CD14-positive monocyte (primary cell): ENCODE measurements at regions not wholly inside any gene's neighbourhood (a gene's known extent, or its start where the extent isn't known, plus 50 kb on each side); places are given as distances from the start of the nearest gene placed in this dataset.

Source experiments
- DNase-seq, 3 donors: peaks; one replicate each; pipeline ENCODE4 v3.0.0-alpha.2; 2011 to 2022
- H2AFZ ChIP-seq: 2 replicates; pipeline ENCODE4 v1.6.0; 2012; ENCODE audit warnings: mild to moderate bottlenecking, low read depth, low read length, inconsistent platforms; ENCODE audit not compliant: insufficient read depth, poor library complexity, severe bottlenecking
- H3K27ac ChIP-seq, 2 donors: 1 replicate in 1 of 2; 2 replicates in 1 of 2; pipeline ENCODE4 v1.5.1; 2012 to 2013; ENCODE audit warnings: low read length in 2 of 2, control low read depth in 1 of 2, inconsistent platforms in 1 of 2, low read depth in 1 of 2, mild to moderate bottlenecking in 1 of 2
- H3K27me3 ChIP-seq, 2 donors: one replicate each; pipeline versions ENCODE4 v1.6.0 to v1.6.1; 2011 to 2013; ENCODE audit warnings: low read length in 2 of 2; ENCODE audit not compliant: control insufficient read depth in 2 of 2, insufficient read depth in 2 of 2
- H3K36me3 ChIP-seq, 2 donors: replicated peaks in 1 of 2; 1 replicate in 1 of 2; 2 replicates in 1 of 2; pipeline versions ENCODE4 v1.5.1 to v1.6.1; 2012 to 2013; ENCODE audit warnings: low read length in 2 of 2, control low read depth in 1 of 2, inconsistent platforms in 1 of 2, mild to moderate bottlenecking in 1 of 2; ENCODE audit not compliant: insufficient read depth in 2 of 2, control insufficient read depth in 1 of 2
- H3K4me1 ChIP-seq, 2 donors: 1 replicate in 1 of 2; 2 replicates in 1 of 2; pipeline versions ENCODE4 v1.5.1 to v1.6.1; 2012 to 2013; ENCODE audit warnings: low read length in 2 of 2, control low read depth in 1 of 2, inconsistent platforms in 1 of 2, mild to moderate bottlenecking in 1 of 2, moderate library complexity in 1 of 2; ENCODE audit not compliant: insufficient read depth in 2 of 2, control insufficient read depth in 1 of 2
- H3K4me2 ChIP-seq: replicated peaks from 2 replicates; pipeline ENCODE3; 2012; ENCODE audit warnings: low read length, moderate library complexity, mild to moderate bottlenecking; ENCODE audit not compliant: poor library complexity, severe bottlenecking; ENCODE audit errors: extremely low read depth
- H3K4me3 ChIP-seq, 3 experiments: fragments of 200-600 bp in 1 of 3; sonication (generic) in 1 of 3; replicated peaks in 1 of 3; 1 replicate in 2 of 3; 2 replicates in 1 of 3; pipeline ENCODE4 v1.5.1; 2011 to 2013; ENCODE audit warnings: low read length in 3 of 3, mild to moderate bottlenecking in 3 of 3, control low read depth in 2 of 3, low read depth in 2 of 3, inconsistent platforms in 1 of 3, moderate library complexity in 1 of 3
- H3K79me2 ChIP-seq: 2 replicates; pipeline ENCODE4 v1.6.0; 2012; ENCODE audit warnings: mild to moderate bottlenecking, control low read depth, inconsistent platforms, low read length, moderate library complexity; ENCODE audit not compliant: insufficient read depth
- H3K9ac ChIP-seq: 2 replicates; pipeline ENCODE4 v1.6.0; 2017; ENCODE audit warnings: low read length, mild to moderate bottlenecking; ENCODE audit not compliant: insufficient read depth, poor library complexity, severe bottlenecking
- H3K9me3 ChIP-seq, 2 donors: replicated peaks in 1 of 2; 1 replicate in 1 of 2; 2 replicates in 1 of 2; pipeline versions ENCODE4 v1.5.1 to v1.6.1; 2012 to 2013; ENCODE audit warnings: low read length in 2 of 2, control low read depth in 1 of 2; ENCODE audit not compliant: control insufficient read depth in 1 of 2, insufficient read depth in 1 of 2
- H4K20me1 ChIP-seq: 2 replicates; pipeline ENCODE4 v1.6.0; 2012; ENCODE audit warnings: mild to moderate bottlenecking, low read length, control low read depth, moderate library complexity; ENCODE audit not compliant: insufficient read depth
- H3K27ac Mint-ChIP-seq, 7 donors: one replicate each; pipeline ENCODE4 v1.8.0; 2020; ENCODE audit warnings: mild to moderate bottlenecking in 7 of 7, mixed read lengths in 7 of 7, moderate library complexity in 6 of 7, inconsistent platforms in 2 of 7
- H3K27me3 Mint-ChIP-seq, 3 donors: one replicate each; pipeline ENCODE4 v1.8.0; 2021 to 2022; ENCODE audit warnings: low read depth in 3 of 3, mild to moderate bottlenecking in 3 of 3, mixed read lengths in 3 of 3, moderate library complexity in 3 of 3, inconsistent platforms in 1 of 3
- H3K36me3 Mint-ChIP-seq, 2 donors: one replicate each; pipeline ENCODE4 v1.8.0; 2020; ENCODE audit warnings: mixed read lengths in 2 of 2, inconsistent platforms in 1 of 2, mild to moderate bottlenecking in 1 of 2
- H3K4me1 Mint-ChIP-seq: one replicate; pipeline ENCODE4 v1.8.0; 2020; ENCODE audit warnings: mild to moderate bottlenecking, mixed read lengths
- H3K4me3 Mint-ChIP-seq, 2 donors: one replicate each; pipeline ENCODE4 v1.8.0; 2020; ENCODE audit warnings: mild to moderate bottlenecking in 2 of 2, mixed read lengths in 2 of 2, moderate library complexity in 1 of 2
- H3K9me3 Mint-ChIP-seq, 7 donors: one replicate each; pipeline ENCODE4 v1.8.0; 2020 to 2022; ENCODE audit warnings: mixed read lengths in 7 of 7, mild to moderate bottlenecking in 6 of 7, moderate library complexity in 6 of 7, inconsistent platforms in 2 of 7
- WGBS: methylation state at CpG from one replicate; pipeline ENCODE4 v1.1.5; 2013; ENCODE audit warnings: missing lambda C conversion rate; ENCODE audit not compliant: insufficient coverage; 5-methylcytosine and 5-hydroxymethylcytosine counted together
- intact Hi-C, 2 donors: fragments of 100-400 bp; cut with micrococcal nuclease; formaldehyde crosslinking; loops; one replicate each; pipeline versions ENCODE4 v1.15.0 to v1.15.1; 2023
- TF ChIP-seq, protein P1 (sequence below): fragments of 200-600 bp; IDR thresholded peaks from one replicate; pipeline ENCODE4 v1.8.0; 2022; ENCODE audit warnings: antibody characterized with exemption, mild to moderate bottlenecking

DNA sequence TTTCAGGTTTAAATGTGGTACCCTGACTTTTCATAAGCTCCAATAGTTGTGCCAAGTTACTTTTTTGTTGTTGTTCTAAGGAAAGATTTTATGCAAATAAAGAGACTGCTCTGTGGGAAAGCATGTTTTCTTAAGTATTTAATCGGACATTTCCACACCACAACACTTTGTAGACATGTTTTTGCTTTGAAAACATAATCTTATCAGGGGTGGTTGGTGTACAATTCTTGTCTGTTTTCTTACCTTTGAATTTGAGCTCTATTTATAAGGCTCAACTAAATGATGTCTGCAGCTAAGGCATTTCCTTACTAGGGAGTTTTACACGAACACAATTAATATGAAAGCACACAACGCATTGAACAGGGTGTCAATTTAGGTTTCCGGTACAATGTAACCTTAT, 81.5 kb upstream of the CDIN1 start:
- H3K4me2 ChIP-seq: no peak overlapping the region
- no peak overlapping the region for H3K27ac ChIP-seq
- no peak overlapping the region for H3K4me3 ChIP-seq
- H3K9me3 ChIP-seq: no peaks in the 10 kb centered on the region
- H3K79me2 ChIP-seq: no peaks in the 10 kb centered on the region
- H2AFZ ChIP-seq: no peak overlapping the region
- Mint-ChIP-seq H3K27me3 (peaks cover 2 to 5% (median 4%) of the 10 kb centered on the region in 3 donors), H3K27ac (no peak overlapping the region), H3K36me3 (no peaks in the 10 kb centered on the region), H3K4me3 (no peak overlapping the region), H3K9me3 (peaks cover 0 to 1% (median 0%) of the 10 kb centered on the region in 7 donors), H3K4me1 (no peaks in the 10 kb centered on the region)
- no peaks in the 10 kb centered on the region for H4K20me1 ChIP-seq
- H3K9ac ChIP-seq: no peak overlapping the region
- H3K4me1 ChIP-seq: no peaks in the 10 kb centered on the region
- H3K36me3 ChIP-seq: no peaks in the 10 kb centered on the region
- 80% methylated on average over 1 of the region's 4 CpGs for WGBS
- TF ChIP-seq, protein P1, sequence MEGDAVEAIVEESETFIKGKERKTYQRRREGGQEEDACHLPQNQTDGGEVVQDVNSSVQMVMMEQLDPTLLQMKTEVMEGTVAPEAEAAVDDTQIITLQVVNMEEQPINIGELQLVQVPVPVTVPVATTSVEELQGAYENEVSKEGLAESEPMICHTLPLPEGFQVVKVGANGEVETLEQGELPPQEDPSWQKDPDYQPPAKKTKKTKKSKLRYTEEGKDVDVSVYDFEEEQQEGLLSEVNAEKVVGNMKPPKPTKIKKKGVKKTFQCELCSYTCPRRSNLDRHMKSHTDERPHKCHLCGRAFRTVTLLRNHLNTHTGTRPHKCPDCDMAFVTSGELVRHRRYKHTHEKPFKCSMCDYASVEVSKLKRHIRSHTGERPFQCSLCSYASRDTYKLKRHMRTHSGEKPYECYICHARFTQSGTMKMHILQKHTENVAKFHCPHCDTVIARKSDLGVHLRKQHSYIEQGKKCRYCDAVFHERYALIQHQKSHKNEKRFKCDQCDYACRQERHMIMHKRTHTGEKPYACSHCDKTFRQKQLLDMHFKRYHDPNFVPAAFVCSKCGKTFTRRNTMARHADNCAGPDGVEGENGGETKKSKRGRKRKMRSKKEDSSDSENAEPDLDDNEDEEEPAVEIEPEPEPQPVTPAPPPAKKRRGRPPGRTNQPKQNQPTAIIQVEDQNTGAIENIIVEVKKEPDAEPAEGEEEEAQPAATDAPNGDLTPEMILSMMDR: no peak
- intact Hi-C loops: no loop called here
- no peaks in the 10 kb centered on the region for H3K27me3 ChIP-seq
- DNase-seq: no peak

- intact Hi-C loops: no loop called here
- no peak overlapping the region for H3K4me2 ChIP-seq
Measured at GRCh38 chr15:36498401-36498800, 81.0 kb upstream of the CDIN1 start.

More at GRCh38 chr15:36498401-36498800, 81.0 kb upstream of the CDIN1 start:
- Mint-ChIP-seq H3K4me3 (no peak overlapping the region), H3K4me1 (no peaks in the 10 kb centered on the region), H3K27ac (no peak overlapping the region), H3K27me3 (peaks cover 2 to 5% (median 3%) of the 10 kb centered on the region in 3 donors), H3K36me3 (no peaks in the 10 kb centered on the region), H3K9me3 (peaks cover 0 to 1% (median 0%) of the 10 kb centered on the region in 7 donors)
- Histone ChIP-seq H3K4me3 (no peak overlapping the region), H3K9ac (no peak overlapping the region), H3K27me3 (no peaks in the 10 kb centered on the region), H3K79me2 (no peaks in the 10 kb centered on the region), H4K20me1 (no peaks in the 10 kb centered on the region), H2AFZ (no peak overlapping the region), H3K9me3 (no peaks in the 10 kb centered on the region), H3K36me3 (no peaks in the 10 kb centered on the region), H3K27ac (no peak overlapping the region), H3K4me1 (no peaks in the 10 kb centered on the region)
- no CpG with 5 or more reads among the region's 4 CpGs for WGBS
- TF ChIP-seq, protein P1: no peak
- no peak for DNase-seq
